Neural crest cell (in vitro differentiated cells): ENCODE measurements at regions not wholly inside any gene's neighbourhood (a gene's known extent, or its start where the extent isn't known, plus 50 kb on each side); places are given as distances from the start of the nearest gene placed in this dataset.

Source experiments
- DNase-seq: peaks from one replicate; pipeline ENCODE4 v3.0.0; 2021; ENCODE audit warnings: low read depth, mixed read lengths, low spot score
- H3K27ac Mint-ChIP-seq: one replicate; pipeline ENCODE4 v1.8.0; 2021; ENCODE audit warnings: mild to moderate bottlenecking, mixed read lengths; ENCODE audit not compliant: unreplicated experiment
- H3K27me3 Mint-ChIP-seq: 2 replicates; pipeline ENCODE4 v1.8.0; 2021; ENCODE audit warnings: low read depth, mild to moderate bottlenecking, mixed read lengths
- H3K36me3 Mint-ChIP-seq: 2 replicates; pipeline ENCODE4 v1.8.0; 2021; ENCODE audit warnings: low read depth, mild to moderate bottlenecking, mixed read lengths
- H3K4me1 Mint-ChIP-seq: 2 replicates; pipeline ENCODE4 v1.8.0; 2021; ENCODE audit warnings: mixed read lengths
- H3K4me3 Mint-ChIP-seq: one replicate; pipeline ENCODE4 v1.8.0; 2021; ENCODE audit warnings: mild to moderate bottlenecking, mixed read lengths
- H3K9me3 Mint-ChIP-seq: 2 replicates; pipeline ENCODE4 v1.8.0; 2021; ENCODE audit warnings: mixed read lengths
- CTCF ChIP-seq: fragments of 200-600 bp; sonication (generic); conservative IDR thresholded peaks from 2 replicates; pipeline ENCODE4 v1.5.0; 2021; ENCODE audit warnings: antibody characterized with exemption, mild to moderate bottlenecking

- no peak for DNase-seq
- H3K4me3 Mint-ChIP-seq = no peak overlapping the region
- H3K4me1 Mint-ChIP-seq = peaks cover 7% of the 10 kb centered on the region
- no peak overlapping the region for H3K27ac Mint-ChIP-seq
- no peak for TF ChIP-seq CTCF
- no peaks in the 10 kb centered on the region for H3K36me3 Mint-ChIP-seq
- H3K27me3 Mint-ChIP-seq = peaks cover 26% of the 10 kb centered on the region
- H3K9me3 Mint-ChIP-seq = no peaks in the 10 kb centered on the region
Measured at GRCh38 chr7:115674467-115675024, 356.0 kb downstream of the TFEC start.

GRCh38 chr7:115672024-115672423 is 358.5 kb downstream of the TFEC start:
- no peak for TF ChIP-seq CTCF
- H3K4me1 Mint-ChIP-seq = peaks cover 7% of the 10 kb centered on the region
- H3K27ac Mint-ChIP-seq = no peak overlapping the region
- H3K4me3 Mint-ChIP-seq = no peak overlapping the region
- H3K27me3 Mint-ChIP-seq = peaks cover 20% of the 10 kb centered on the region
- H3K9me3 Mint-ChIP-seq = no peaks in the 10 kb centered on the region
- no peak for DNase-seq
- no peaks in the 10 kb centered on the region for H3K36me3 Mint-ChIP-seq

GRCh38 chr7:115662676-115663075 is 367.9 kb downstream of the TFEC start:
- Mint-ChIP-seq H3K27me3 (peaks cover 2% of the 10 kb centered on the region), H3K9me3 (no peaks in the 10 kb centered on the region), H3K4me1 (peaks cover 5% of the 10 kb centered on the region), H3K36me3 (no peaks in the 10 kb centered on the region), H3K27ac (no peak overlapping the region), H3K4me3 (no peak overlapping the region)
- no peak for DNase-seq
- TF ChIP-seq CTCF = no peak

- H3K4me3 Mint-ChIP-seq = no peak overlapping the region
- peaks cover 2% of the 10 kb centered on the region for H3K27me3 Mint-ChIP-seq
- DNase-seq = no peak
- H3K36me3 Mint-ChIP-seq = no peaks in the 10 kb centered on the region
- no peak overlapping the region for H3K27ac Mint-ChIP-seq
- peaks cover 5% of the 10 kb centered on the region for H3K4me1 Mint-ChIP-seq
- no peak for TF ChIP-seq CTCF
- H3K9me3 Mint-ChIP-seq = no peaks in the 10 kb centered on the region
Measured at GRCh38 chr7:115662120-115662519, 368.4 kb downstream of the TFEC start.

GRCh38 chr7:115658223-115658622 is 372.3 kb downstream of the TFEC start:
- no peak overlapping the region for H3K27ac Mint-ChIP-seq
- H3K27me3 Mint-ChIP-seq = peaks cover 2% of the 10 kb centered on the region
- DNase-seq = no peak
- no peak overlapping the region for H3K4me3 Mint-ChIP-seq
- peaks cover 4% of the 10 kb centered on the region for H3K4me1 Mint-ChIP-seq
- no peaks in the 10 kb centered on the region for H3K9me3 Mint-ChIP-seq
- H3K36me3 Mint-ChIP-seq = no peaks in the 10 kb centered on the region
- TF ChIP-seq CTCF = no peak
